HFF-Myc (cell line): ENCODE measurements at regions not wholly inside any gene's neighbourhood (a gene's known extent, or its start where the extent isn't known, plus 50 kb on each side); places are given as distances from the start of the nearest gene placed in this dataset.
A peak's percentile ranks its signal among the peaks of the same experiment; 100 is the strongest.

Experiments used
- DNase-seq: peaks from one replicate; pipeline ENCODE4 v3.0.0-alpha.2; 2011; ENCODE audit warnings: low read depth; ENCODE audit errors: extremely low read depth
- H3K4me3 ChIP-seq: replicated peaks from 2 replicates; pipeline ENCODE4 v1.5.1; 2011; ENCODE audit warnings: low read depth, mild to moderate bottlenecking, control low read depth, low read length
- TF ChIP-seq, protein P1 (sequence below): IDR thresholded peaks from 2 replicates; pipeline ENCODE4 v1.5.1; 2012; ENCODE audit warnings: mild to moderate bottlenecking, low read depth, low read length, control low read depth; ENCODE audit errors: missing control alignments

DNA sequence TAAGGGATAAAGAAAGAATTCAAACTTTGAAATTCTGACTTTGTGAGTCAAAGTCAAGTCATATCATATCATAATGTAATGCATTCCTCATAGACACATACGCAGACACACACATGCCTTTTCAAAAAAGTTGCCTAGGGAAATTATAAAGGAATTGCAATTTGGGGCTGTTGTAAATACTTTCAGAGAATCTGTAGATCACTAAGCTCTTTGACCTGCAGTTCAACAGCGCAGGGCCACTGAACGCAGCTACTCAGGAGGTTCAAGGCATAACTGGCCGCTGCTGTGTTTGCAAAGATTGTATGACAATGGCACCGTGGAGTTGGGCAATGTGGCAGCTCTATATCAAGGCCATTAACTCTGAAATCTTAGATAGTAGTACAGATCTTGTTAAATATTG, 188.4 kb upstream of the THRB start:
- no peak overlapping the region for H3K4me3 ChIP-seq

DNA sequence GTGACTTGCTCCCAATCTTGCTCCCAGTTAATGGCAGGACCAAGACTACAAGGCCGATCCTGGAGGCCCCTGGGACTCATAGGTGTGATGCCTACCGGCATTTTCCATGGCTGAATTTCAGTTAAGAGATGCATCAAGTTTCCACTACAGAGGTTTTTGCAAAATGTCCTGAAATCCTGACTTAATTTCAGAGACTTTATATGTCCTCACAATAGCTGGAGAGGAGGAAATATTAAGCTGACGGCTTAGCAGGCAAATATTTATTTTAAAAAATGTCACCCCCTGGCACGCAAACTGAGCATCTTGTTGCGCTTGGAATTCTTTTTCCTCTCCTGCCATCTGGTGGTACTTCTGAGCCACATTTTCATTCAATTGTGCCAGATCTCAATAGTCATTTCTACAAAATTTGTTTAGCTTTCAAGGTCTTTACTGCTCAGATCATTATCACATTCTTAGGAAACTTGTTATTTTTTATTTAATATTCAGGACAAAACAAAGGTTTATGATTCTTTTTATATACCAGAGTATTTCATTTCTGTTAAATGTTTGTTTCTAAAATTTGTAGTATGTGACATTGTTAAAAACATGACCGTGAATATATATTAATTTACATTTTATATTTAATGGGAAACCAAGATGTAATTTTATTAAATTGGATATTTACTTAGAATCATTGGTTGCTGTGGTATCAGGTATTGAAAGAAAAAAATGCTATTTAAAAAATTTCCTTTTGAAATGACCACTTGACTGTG, 189.2 kb upstream of the THRB start:
- TF ChIP-seq, protein P1, sequence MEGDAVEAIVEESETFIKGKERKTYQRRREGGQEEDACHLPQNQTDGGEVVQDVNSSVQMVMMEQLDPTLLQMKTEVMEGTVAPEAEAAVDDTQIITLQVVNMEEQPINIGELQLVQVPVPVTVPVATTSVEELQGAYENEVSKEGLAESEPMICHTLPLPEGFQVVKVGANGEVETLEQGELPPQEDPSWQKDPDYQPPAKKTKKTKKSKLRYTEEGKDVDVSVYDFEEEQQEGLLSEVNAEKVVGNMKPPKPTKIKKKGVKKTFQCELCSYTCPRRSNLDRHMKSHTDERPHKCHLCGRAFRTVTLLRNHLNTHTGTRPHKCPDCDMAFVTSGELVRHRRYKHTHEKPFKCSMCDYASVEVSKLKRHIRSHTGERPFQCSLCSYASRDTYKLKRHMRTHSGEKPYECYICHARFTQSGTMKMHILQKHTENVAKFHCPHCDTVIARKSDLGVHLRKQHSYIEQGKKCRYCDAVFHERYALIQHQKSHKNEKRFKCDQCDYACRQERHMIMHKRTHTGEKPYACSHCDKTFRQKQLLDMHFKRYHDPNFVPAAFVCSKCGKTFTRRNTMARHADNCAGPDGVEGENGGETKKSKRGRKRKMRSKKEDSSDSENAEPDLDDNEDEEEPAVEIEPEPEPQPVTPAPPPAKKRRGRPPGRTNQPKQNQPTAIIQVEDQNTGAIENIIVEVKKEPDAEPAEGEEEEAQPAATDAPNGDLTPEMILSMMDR = peak; percentile 55
- DNase-seq = peak; percentile 56
- no peak overlapping the region for H3K4me3 ChIP-seq

More for the DNA sequence above, 188.4 kb upstream of the THRB start:
- TF ChIP-seq, protein P1 = no peak
- no peak for DNase-seq

DNA sequence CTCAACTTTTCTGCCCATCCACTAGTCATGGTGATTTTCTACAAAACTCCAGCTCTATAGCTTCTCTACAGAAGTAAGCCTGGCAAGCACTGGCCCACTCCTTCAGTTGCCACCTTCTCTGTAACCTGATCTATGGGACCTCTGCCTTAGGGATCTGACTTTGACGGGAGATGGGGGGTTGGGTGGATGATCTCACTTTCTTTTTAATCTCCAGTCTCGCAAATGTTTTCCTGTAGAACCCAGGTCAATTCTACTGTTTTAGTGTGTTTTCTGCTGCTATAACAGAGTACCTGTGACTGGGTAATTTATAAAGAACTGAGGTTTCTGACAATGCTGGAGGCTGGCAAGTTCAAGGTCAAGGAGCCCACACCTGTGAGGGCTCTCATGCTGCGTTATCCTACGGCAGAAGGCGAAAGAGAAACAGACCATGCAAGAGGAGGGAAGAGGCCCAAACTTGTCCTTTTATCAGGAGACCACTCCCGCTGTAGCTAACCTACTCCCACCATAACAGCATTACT, 189.9 kb upstream of the THRB start:
- TF ChIP-seq, protein P1 = no peak
- H3K4me3 ChIP-seq = no peak overlapping the region
- no peak for DNase-seq

DNA sequence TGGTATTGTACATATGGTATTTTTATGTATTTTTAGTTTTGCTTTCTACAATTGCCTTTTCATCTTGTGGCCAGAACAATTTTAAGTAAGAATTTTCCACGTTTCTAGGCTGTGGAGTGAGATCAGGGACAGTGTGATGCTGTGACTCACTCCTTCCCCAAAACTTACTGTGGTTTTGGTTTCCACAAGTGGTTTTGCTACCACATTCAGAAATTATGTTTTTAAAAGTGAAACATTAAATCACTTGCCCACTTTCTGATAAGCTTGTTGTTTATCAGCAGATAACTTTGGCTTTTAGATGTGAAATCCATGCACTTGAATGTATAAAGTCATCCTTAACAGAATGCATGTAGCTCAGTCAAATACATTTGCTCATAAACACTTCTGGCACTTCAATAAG, 192.2 kb upstream of the THRB start:
- TF ChIP-seq, protein P1 = no peak
- no peak for DNase-seq
- no peak overlapping the region for H3K4me3 ChIP-seq

DNA sequence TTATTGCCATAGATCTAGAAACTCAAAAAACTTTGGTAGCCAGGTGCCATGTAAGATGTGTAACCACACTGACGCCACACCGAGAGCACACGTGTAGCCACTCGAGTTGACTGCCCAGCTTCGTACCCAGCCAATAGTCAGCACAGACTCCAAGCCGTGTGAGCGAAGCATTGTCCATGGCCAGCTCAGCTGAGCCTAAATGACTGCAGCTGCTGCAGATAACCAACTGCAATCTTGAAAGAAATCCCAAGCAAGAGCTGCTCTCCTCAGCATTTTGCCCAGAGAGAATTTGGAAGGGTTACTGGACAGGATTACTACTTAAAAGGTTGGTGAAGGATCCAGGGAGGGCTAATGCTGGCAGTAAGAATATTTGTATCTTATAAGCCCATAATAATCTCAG, 193.0 kb upstream of the THRB start:
- DNase-seq = no peak
- TF ChIP-seq, protein P1 = no peak
- H3K4me3 ChIP-seq = no peak overlapping the region

DNA sequence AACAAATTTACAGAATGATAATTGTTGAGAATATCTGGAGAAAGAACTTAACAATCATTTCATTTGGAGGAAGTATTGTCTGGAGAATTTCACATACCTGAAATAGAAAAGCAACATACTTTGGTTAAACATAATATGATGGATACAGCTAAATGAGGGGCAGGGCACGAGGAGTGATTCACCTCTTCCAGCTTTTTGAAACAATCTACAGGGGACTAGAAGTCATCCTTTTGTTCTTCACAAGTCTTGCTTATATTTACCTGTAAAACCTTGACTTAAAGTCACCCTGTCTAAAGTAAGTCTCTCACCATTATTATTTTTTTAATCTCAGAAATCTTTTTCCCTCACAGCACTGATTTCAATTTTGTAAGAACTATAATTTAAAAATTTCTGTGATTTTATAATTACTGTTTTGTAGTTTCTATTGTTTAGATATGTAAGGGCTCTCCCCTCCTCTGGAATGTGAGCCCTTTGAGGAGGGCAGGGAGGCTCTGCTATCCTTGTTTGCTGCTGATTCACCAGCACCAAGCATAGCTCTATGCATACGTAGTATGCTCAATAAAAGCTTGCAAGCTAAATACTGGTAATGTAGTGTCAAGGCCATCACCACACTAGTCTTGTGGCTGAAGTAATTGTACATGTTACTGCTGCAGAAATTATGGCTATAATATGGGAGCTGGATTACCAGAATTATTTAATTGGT, 193.9 kb upstream of the THRB start:
- TF ChIP-seq, protein P1 = no peak
- H3K4me3 ChIP-seq = no peak overlapping the region
- DNase-seq = no peak
